Panc1 (cell line): ENCODE measurements at regions not wholly inside any gene's neighbourhood (a gene's known extent, or its start where the extent isn't known, plus 50 kb on each side); places are given as distances from the start of the nearest gene placed in this dataset.

Source experiments
- ATAC-seq: fragments of 200-7000 bp; cut with Tn5 transposase; 2 replicates; pipeline ENCODE4 v1.9.1; 2020; ENCODE audit warnings: mild to moderate bottlenecking, moderate library complexity
- BruUV-seq: library from RNA; stranded (reverse); fragments of 400-500 nt; replicated peaks from 2 replicates; lab custom pipeline; 2021; lab: Mats Ljungman, UMichigan
- CTCF ChIA-PET: fragments of 300-600 bp; sonication (Branson Sonifier 250); formaldehyde crosslinking; loops from one replicate; lab custom pipeline; 2022; ENCODE audit warnings: antibody characterized with exemption; lab: Charles Lee
- POLR2A ChIA-PET: fragments of 300-600 bp; sonication (Branson Sonifier 250); formaldehyde crosslinking; loops from one replicate; lab custom pipeline; 2022; ENCODE audit warnings: antibody characterized with exemption; lab: Charles Lee
- DNase-seq: peaks from one replicate; pipeline ENCODE4 v3.0.0-alpha.2; 2010; ENCODE audit warnings: low read depth, low spot score
- H3K27ac ChIP-seq: 2 replicates; pipeline ENCODE4 v1.5.1; 2011; ENCODE audit warnings: mild to moderate bottlenecking, low read length, inconsistent platforms
- H3K27me3 ChIP-seq: fragments of 200-500 bp; sonication (Bioruptor generic); 2 replicates; pipeline ENCODE4 v1.6.0; 2014; ENCODE audit warnings: low read length, inconsistent platforms; ENCODE audit not compliant: control insufficient read depth, insufficient read depth
- H3K36me3 ChIP-seq: fragments of 200-500 bp; sonication (Bioruptor generic); 2 replicates; pipeline ENCODE4 v1.5.1; 2014; ENCODE audit warnings: inconsistent platforms, mild to moderate bottlenecking, low read length, moderate library complexity; ENCODE audit not compliant: control insufficient read depth, insufficient read depth
- H3K4me1 ChIP-seq: 2 replicates; pipeline ENCODE4 v1.5.1; 2011; ENCODE audit warnings: inconsistent platforms, mild to moderate bottlenecking, low read length, moderate library complexity; ENCODE audit not compliant: control insufficient read depth, insufficient read depth
- H3K4me3 ChIP-seq, 2 experiments: 2 replicates each; pipeline ENCODE4 v1.5.1; 2011 to 2012; ENCODE audit warnings: low read depth in 2 of 2, low read length in 2 of 2, mild to moderate bottlenecking in 2 of 2, inconsistent platforms in 1 of 2, moderate library complexity in 1 of 2
- H3K9me3 ChIP-seq: fragments of 200-500 bp; sonication (Bioruptor generic); 2 replicates; pipeline ENCODE4 v1.5.1; 2014; ENCODE audit warnings: low read depth, mild to moderate bottlenecking, inconsistent platforms, low read length, moderate library complexity; ENCODE audit not compliant: control insufficient read depth, insufficient read depth
- CTCF ChIP-seq: fragments of 450-650 bp; IDR thresholded peaks from 2 replicates; pipeline ENCODE4 v1.5.1; 2017; ENCODE audit warnings: mild to moderate bottlenecking
- POLR2AphosphoS5 ChIP-seq: IDR thresholded peaks from 2 replicates; pipeline ENCODE4 v1.6.1; 2012; ENCODE audit warnings: mild to moderate bottlenecking, low read depth, low read length, moderate library complexity
- REST ChIP-seq, 2 experiments: IDR thresholded peaks; 2 replicates each; pipeline ENCODE4 v1.6.1; 2011 to 2012; ENCODE audit warnings: low read depth in 2 of 2, control low read depth in 1 of 2, low read length in 1 of 2, mild to moderate bottlenecking in 1 of 2, moderate library complexity in 1 of 2; ENCODE audit not compliant: insufficient read depth in 1 of 2
- SIN3A ChIP-seq: IDR thresholded peaks from 2 replicates; pipeline ENCODE4 v1.6.1; 2012; ENCODE audit warnings: low read depth, mild to moderate bottlenecking, low read length, moderate library complexity, borderline replicate concordance; ENCODE audit not compliant: insufficient read depth
- TCF7L2 ChIP-seq: IDR thresholded peaks from 2 replicates; pipeline ENCODE4 v1.6.1; 2011; ENCODE audit warnings: mild to moderate bottlenecking, low read depth, low read length, inconsistent platforms
- in situ Hi-C: cut with HindIII; loops from 2 replicates; pipeline ENCODE4 v1.10.0; 2016; ENCODE audit warnings: low sequenced_read_pairs, low pct_unique_long_range_greater_than_20kb
- intact Hi-C: fragments of 100-400 bp; cut with micrococcal nuclease; formaldehyde crosslinking; loops from one replicate; pipeline ENCODE4 v1.10.0; 2022; ENCODE audit not compliant: unreplicated experiment

- BruUV-seq: no TSS peak
Measured at GRCh38 chr7:68458010-68458908, 1140.0 kb upstream of the AUTS2 start.

DNA sequence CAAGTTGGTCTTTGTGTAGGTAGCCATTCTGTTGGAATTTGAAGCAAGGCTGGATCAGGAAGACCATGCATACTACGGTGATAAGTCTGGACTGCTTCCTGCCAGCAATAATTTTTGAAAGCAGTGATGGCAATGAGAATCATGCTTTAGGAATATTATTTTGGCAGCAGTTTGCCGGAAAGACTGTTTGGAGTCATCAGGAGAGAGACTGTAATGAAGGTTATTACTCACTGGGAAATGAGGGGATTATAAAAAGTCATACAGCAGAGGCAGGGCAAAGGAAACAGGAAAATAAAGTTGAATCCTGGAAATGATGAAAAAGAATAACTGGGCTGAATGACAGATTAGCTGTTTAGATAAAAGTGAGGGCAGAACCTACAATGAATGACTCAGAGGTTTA, 1136.8 kb upstream of the AUTS2 start:
- H3K27me3 ChIP-seq: no peaks in the 10 kb centered on the region
- ChIA-PET POLR2A (no interaction called here), CTCF (no interaction called here)
- no TSS peak for BruUV-seq
- H3K36me3 ChIP-seq: no peaks in the 10 kb centered on the region
- DNase-seq (no peak), ATAC-seq (no peak)
- no peaks in the 10 kb centered on the region for H3K4me1 ChIP-seq
- in situ Hi-C loops (no loop called here), intact Hi-C loops (no loop called here)
- no peak overlapping the region for H3K4me3 ChIP-seq
- TF ChIP-seq SIN3A (no peak), TCF7L2 (no peak), REST (IDR thresholded peaks at IDR 0.05; ENCODE audit: insufficient read depth in 1 of 2, low read depth in 2 of 2, low read length in 1 of 2) (no peak), CTCF (no peak), POLR2AphosphoS5 (no peak)
- no peaks in the 10 kb centered on the region for H3K9me3 ChIP-seq
- H3K27ac ChIP-seq: no peak overlapping the region

More at GRCh38 chr7:68458010-68458908, 1140.0 kb upstream of the AUTS2 start:
- no peaks in the 10 kb centered on the region for H3K4me1 ChIP-seq
- DNase-seq (no peak), ATAC-seq (no peak)
- in situ Hi-C loops (no loop called here), intact Hi-C loops (no loop called here)
- no peaks in the 10 kb centered on the region for H3K9me3 ChIP-seq
- POLR2A ChIA-PET: no interaction called here
- H3K36me3 ChIP-seq: no peaks in the 10 kb centered on the region
- H3K27ac ChIP-seq: no peak overlapping the region
- no peaks in the 10 kb centered on the region for H3K27me3 ChIP-seq
- H3K4me3 ChIP-seq: no peak overlapping the region
- CTCF ChIA-PET: interaction anchor here (0.6 kb wide), 1 partner anchor 312 kb away, joined by 3 read pairs; no protein-coding TSS in a partner anchor
- TF ChIP-seq POLR2AphosphoS5 (no peak), CTCF (no peak), TCF7L2 (no peak), SIN3A (no peak), REST (IDR thresholded peaks at IDR 0.05; ENCODE audit: insufficient read depth in 1 of 2, low read depth in 2 of 2, low read length in 1 of 2) (no peak)
